ENCODE measurements at regions not wholly inside any gene's neighbourhood (a gene's known extent, or its start where the extent isn't known, plus 50 kb on each side); places are given as distances from the start of the nearest gene placed in this dataset.
A peak's percentile ranks its signal among the peaks of the same experiment; 100 is the strongest.

DNA sequence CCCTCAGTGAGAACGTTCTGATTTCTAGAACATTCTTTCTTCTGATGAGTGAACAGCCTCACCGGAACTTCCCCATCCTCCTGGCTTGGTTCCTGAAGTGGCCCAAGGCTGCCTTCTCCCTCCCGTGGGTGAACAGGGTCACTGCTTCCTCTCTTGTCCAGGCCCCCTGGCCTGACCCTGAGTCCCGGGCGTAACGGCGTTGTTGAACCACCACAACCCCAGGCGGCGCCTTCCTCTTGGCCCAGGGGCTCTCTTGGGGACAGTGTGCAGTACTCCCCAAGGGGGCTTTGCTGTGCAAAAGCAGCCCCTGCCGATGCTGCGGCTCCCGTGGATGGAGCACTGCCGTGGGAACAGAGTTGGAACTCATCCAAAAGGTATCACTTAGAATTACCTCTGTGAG lies 147.2 kb downstream of the TSN start:
- Histone ChIP-seq H3K4me2 (replicated peaks; ENCODE audit: extremely low read depth, low read length, poor library complexity, severe bottlenecking) (no peak overlapping the region), H3K27ac (ENCODE audit: low read depth in 1 of 2, low read length in 2 of 2) (no peak overlapping the region), H3K9ac (ENCODE audit: insufficient read depth, low read length, poor library complexity, severe bottlenecking) (no peak overlapping the region), H4K20me1 (ENCODE audit: insufficient read depth, low read length) (no peaks in the 10 kb centered on the region), H3K9me3 (replicated peaks in 1 of 2; ENCODE audit: control insufficient read depth in 1 of 2, insufficient read depth in 1 of 2, low read length in 2 of 2) (no peaks in the 10 kb centered on the region), H3K79me2 (ENCODE audit: insufficient read depth, low read length) (no peaks in the 10 kb centered on the region), H3K4me1 (ENCODE audit: control insufficient read depth in 1 of 2, insufficient read depth in 2 of 2, low read length in 2 of 2) (no peaks in the 10 kb centered on the region), H3K27me3 (ENCODE audit: control insufficient read depth in 2 of 2, insufficient read depth in 2 of 2, low read length in 2 of 2) (no peaks in the 10 kb centered on the region), H2AFZ (ENCODE audit: insufficient read depth, low read depth, low read length, poor library complexity, severe bottlenecking) (no peak overlapping the region), H3K4me3 (replicated peaks in 1 of 3; ENCODE audit: low read depth in 2 of 3, low read length in 3 of 3) (no peak overlapping the region), H3K36me3 (replicated peaks in 1 of 2; ENCODE audit: control insufficient read depth in 1 of 2, insufficient read depth in 2 of 2, low read length in 2 of 2) (no peaks in the 10 kb centered on the region)
- peaks cover 0 to 5% (median 4%) of the 10 kb centered on the region in 3 donors for H3K27me3 Mint-ChIP-seq (ENCODE audit: low read depth in 3 of 3)
- H3K36me3 Mint-ChIP-seq = no peaks in the 10 kb centered on the region
- peaks cover 0 to 2% (median 0%) of the 10 kb centered on the region in 7 donors for H3K9me3 Mint-ChIP-seq
- H3K4me3 Mint-ChIP-seq = no peak overlapping the region
- TF ChIP-seq, protein P1, sequence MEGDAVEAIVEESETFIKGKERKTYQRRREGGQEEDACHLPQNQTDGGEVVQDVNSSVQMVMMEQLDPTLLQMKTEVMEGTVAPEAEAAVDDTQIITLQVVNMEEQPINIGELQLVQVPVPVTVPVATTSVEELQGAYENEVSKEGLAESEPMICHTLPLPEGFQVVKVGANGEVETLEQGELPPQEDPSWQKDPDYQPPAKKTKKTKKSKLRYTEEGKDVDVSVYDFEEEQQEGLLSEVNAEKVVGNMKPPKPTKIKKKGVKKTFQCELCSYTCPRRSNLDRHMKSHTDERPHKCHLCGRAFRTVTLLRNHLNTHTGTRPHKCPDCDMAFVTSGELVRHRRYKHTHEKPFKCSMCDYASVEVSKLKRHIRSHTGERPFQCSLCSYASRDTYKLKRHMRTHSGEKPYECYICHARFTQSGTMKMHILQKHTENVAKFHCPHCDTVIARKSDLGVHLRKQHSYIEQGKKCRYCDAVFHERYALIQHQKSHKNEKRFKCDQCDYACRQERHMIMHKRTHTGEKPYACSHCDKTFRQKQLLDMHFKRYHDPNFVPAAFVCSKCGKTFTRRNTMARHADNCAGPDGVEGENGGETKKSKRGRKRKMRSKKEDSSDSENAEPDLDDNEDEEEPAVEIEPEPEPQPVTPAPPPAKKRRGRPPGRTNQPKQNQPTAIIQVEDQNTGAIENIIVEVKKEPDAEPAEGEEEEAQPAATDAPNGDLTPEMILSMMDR (IDR thresholded peaks at IDR 0.05) = no peak
- WGBS (ENCODE audit: insufficient coverage) = 66% methylated on average over 6 of the region's 13 CpGs
- no peaks in the 10 kb centered on the region for H3K4me1 Mint-ChIP-seq
- peak overlapping the region in 1 of 7 donors; percentile 21 for H3K27ac Mint-ChIP-seq
- intact Hi-C loops (cut with micrococcal nuclease) = no loop called here
- no peak for DNase-seq

DNA sequence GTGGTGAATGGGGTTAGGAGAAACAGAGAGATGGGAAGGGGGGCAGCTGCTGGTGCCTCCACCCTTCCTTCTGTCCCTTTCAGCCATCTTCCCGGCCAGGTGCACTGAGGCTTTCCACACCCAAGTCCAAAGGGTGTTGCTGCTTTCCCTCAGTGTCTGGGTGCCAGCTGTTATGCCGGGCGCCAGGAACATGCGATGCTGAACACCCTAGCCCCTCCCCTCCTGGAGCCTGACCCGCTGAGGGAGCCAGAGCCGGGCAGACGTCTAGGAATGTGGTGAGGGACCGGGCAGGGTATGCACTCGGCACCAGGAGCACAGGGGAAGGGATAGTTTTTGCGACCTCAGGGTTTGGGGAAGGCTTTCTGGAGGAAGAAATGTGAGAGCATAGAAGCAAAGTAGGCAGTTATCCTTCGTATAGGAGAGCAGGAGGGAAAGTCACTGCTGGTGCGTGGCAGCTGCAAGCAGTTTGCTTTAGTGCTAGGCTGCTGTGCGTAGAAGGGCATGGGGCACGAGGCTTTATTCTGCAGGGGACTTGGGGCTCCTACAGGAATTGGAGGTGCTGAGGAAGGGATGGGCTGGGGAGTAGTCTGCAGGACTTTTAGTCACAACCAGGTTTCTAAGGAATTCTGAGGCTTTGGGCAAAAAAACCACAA lies 147.7 kb downstream of the TSN start:
- Mint-ChIP-seq H3K4me1 (no peaks in the 10 kb centered on the region), H3K4me3 (no peak overlapping the region), H3K27ac (no peak overlapping the region), H3K9me3 (peaks cover 0 to 2% (median 0%) of the 10 kb centered on the region in 7 donors), H3K27me3 (ENCODE audit: low read depth in 3 of 3) (peaks cover 0 to 4% (median 4%) of the 10 kb centered on the region in 3 donors), H3K36me3 (no peaks in the 10 kb centered on the region)
- DNase-seq = no peak
- TF ChIP-seq, protein P1 (IDR thresholded peaks at IDR 0.05) = no peak
- Histone ChIP-seq H3K27ac (ENCODE audit: low read depth in 1 of 2, low read length in 2 of 2) (no peak overlapping the region), H3K4me3 (replicated peaks in 1 of 3; ENCODE audit: low read depth in 2 of 3, low read length in 3 of 3) (no peak overlapping the region), H2AFZ (ENCODE audit: insufficient read depth, low read depth, low read length, poor library complexity, severe bottlenecking) (no peak overlapping the region), H3K4me1 (ENCODE audit: control insufficient read depth in 1 of 2, insufficient read depth in 2 of 2, low read length in 2 of 2) (no peaks in the 10 kb centered on the region), H3K36me3 (replicated peaks in 1 of 2; ENCODE audit: control insufficient read depth in 1 of 2, insufficient read depth in 2 of 2, low read length in 2 of 2) (no peaks in the 10 kb centered on the region), H3K79me2 (ENCODE audit: insufficient read depth, low read length) (no peaks in the 10 kb centered on the region), H3K9ac (ENCODE audit: insufficient read depth, low read length, poor library complexity, severe bottlenecking) (no peak overlapping the region), H3K4me2 (replicated peaks; ENCODE audit: extremely low read depth, low read length, poor library complexity, severe bottlenecking) (no peak overlapping the region), H3K9me3 (replicated peaks in 1 of 2; ENCODE audit: control insufficient read depth in 1 of 2, insufficient read depth in 1 of 2, low read length in 2 of 2) (no peaks in the 10 kb centered on the region), H3K27me3 (ENCODE audit: control insufficient read depth in 2 of 2, insufficient read depth in 2 of 2, low read length in 2 of 2) (no peaks in the 10 kb centered on the region), H4K20me1 (ENCODE audit: insufficient read depth, low read length) (no peaks in the 10 kb centered on the region)
- WGBS (ENCODE audit: insufficient coverage) = 84% methylated on average over 10 of the region's 14 CpGs
- intact Hi-C loops (cut with micrococcal nuclease) = no loop called here
